ENCODE measurements at regions not wholly inside any gene's neighbourhood (a gene's known extent, or its start where the extent isn't known, plus 50 kb on each side); places are given as distances from the start of the nearest gene placed in this dataset.
A peak's percentile ranks its signal among the peaks of the same experiment; 100 is the strongest.
"Not testable (repeated sequence)": the region's sequence is repeated elsewhere in the genome, so short reads cannot be mapped to it uniquely, and the experiment has no call there.

DNA sequence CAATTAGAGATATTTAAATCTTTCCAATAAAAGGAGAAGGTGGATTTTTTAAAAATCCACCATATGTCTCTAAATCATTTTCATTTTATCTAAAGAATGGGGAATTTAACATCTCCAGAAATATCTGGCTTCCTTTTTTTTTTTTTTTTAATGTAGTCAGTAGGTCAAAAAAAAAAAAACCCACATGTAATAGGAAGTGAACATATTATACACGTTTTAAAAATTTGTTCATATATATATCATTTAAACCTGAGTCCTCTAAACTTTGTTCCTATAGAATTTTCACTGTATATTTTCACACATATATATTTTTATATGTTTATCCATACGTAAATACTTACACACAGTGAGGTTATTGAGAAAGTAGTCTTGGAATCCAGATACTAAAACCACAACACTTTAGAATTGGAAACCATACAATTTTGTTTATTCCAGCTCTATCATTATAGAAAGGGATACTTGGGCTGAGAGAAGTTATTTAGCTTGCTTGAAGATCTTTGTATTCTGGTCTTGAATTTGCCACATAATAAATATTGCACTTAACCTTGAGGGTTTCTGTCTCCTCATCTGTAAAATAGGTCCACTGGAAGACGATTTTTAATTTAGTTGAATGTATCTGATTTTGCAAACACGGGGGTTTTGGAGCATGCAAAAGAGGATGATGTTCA is 62.1 kb upstream of the ZNF217 start:
- H3K27me3 Mint-ChIP-seq, result no peaks in the 10 kb centered on the region
- no peaks in the 10 kb centered on the region for H3K9me3 Mint-ChIP-seq
- peaks cover 79% of the 10 kb centered on the region for H3K4me1 Mint-ChIP-seq
- DNase-seq, result no peak
- CTCF ChIA-PET, result interaction anchor here (1.8 to 1.9 kb wide), 2 partner anchors 60 to 284 kb away, joined by 3 to 4 read pairs; no protein-coding TSS in a partner anchor
- no peak overlapping the region for H3K4me3 Mint-ChIP-seq
- peaks cover 2% of the 10 kb centered on the region for H3K36me3 Mint-ChIP-seq
- no peak overlapping the region for H3K27ac Mint-ChIP-seq

DNA sequence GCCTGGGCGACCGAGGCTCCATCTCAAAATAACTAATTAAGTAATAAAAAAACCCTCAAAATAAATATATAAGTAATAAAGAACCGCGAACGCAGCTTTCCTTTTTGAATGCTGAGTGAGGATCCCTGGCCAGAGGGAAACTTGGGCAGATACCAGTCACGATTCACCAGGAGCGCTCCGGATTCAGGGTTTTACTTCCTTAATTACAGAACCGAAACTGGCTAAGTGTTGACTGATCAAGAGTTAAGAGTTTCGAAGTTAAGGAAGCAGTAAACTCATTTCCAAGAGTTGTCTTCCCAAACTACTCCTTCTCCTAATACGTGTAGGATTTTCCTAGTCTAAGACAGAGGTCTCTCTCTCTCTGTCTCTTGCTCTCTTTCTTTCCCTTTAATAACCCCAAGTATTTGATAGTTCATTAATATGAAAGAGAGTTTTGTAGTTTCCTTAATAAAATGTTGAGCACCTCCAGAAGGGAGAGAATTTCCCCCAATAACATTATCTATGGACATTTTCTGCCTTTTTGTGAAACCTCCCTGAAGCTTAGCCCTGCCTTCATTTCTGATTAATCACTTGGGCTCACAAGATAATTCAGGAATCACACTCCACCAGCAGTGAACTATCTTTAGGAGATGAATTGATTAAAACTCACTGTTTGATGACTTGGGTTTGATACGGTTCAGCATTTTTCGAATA is 61.4 kb upstream of the ZNF217 start:
- H3K27me3 Mint-ChIP-seq, result no peaks in the 10 kb centered on the region
- no peak overlapping the region for H3K27ac Mint-ChIP-seq
- no peak for DNase-seq
- H3K9me3 Mint-ChIP-seq, result no peaks in the 10 kb centered on the region
- CTCF ChIA-PET, result interaction anchor here (1.0 to 1.9 kb wide), 3 partner anchors 15 to 284 kb away, joined by 3 to 4 read pairs (median 3); no protein-coding TSS in a partner anchor
- H3K36me3 Mint-ChIP-seq, result peaks cover 2% of the 10 kb centered on the region
- peaks cover 72% of the 10 kb centered on the region for H3K4me1 Mint-ChIP-seq
- peak overlapping the region; percentile 15 for H3K4me3 Mint-ChIP-seq

DNA sequence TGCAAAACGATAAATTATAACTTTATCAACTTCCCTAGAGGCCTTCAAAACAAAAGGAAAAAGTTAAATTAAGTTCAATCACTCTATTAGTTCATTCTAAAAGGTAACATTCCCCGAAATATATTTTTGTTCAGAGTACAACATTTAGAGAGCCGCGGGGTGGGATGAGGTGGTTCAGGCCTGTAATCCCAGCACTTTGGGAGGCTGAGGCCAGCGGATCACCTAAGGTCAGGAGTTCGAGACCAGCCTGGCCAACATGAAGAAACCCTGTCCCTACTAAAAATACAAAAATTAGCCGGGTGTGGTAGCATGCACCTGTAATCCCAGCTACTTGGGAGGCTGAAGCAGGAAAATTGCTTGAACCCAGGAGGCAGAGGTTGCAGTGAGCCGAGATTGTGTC is 60.9 kb upstream of the ZNF217 start:
- not testable (repeated sequence) for H3K9me3 Mint-ChIP-seq, H3K36me3 Mint-ChIP-seq, H3K27ac Mint-ChIP-seq, H3K4me3 Mint-ChIP-seq, H3K27me3 Mint-ChIP-seq, DNase-seq
- CTCF ChIA-PET, result interaction anchor here (1.0 kb wide), 1 partner anchor 15 kb away, joined by 3 read pairs; no protein-coding TSS in a partner anchor
- peaks cover 66% of the 10 kb centered on the region for H3K4me1 Mint-ChIP-seq

DNA sequence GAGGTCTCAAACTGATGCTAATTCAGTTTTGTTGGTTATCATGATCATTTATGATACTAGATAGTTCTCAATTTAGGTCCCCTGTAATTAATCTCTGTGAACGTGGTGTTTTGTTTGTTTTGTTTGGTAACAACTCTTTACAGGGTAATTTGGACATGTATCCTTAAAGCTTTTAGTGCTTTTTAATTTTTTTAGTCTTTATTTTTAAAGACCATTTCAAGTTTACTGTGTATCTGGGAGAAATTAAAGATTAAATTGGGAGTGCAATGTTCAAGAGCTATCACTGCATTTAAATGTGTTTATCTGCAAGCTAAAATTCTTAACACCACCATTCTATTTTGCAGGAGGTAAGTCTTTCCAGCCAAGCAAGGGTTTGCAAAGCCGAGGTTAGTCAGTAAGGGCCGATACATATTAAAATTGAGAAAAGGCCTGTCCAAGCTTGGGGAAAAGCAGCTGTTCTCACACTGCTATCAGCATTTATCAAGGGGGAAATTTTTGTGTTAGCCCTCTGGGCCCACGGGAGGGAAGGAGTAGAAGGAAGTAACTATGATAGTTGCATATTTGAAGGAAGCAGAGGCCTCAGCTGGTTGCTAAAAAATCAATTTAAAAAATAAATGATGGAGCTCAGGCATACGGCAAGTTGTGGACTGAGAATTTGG is 59.3 kb upstream of the ZNF217 start:
- H3K4me1 Mint-ChIP-seq, result peaks cover 53% of the 10 kb centered on the region

DNA sequence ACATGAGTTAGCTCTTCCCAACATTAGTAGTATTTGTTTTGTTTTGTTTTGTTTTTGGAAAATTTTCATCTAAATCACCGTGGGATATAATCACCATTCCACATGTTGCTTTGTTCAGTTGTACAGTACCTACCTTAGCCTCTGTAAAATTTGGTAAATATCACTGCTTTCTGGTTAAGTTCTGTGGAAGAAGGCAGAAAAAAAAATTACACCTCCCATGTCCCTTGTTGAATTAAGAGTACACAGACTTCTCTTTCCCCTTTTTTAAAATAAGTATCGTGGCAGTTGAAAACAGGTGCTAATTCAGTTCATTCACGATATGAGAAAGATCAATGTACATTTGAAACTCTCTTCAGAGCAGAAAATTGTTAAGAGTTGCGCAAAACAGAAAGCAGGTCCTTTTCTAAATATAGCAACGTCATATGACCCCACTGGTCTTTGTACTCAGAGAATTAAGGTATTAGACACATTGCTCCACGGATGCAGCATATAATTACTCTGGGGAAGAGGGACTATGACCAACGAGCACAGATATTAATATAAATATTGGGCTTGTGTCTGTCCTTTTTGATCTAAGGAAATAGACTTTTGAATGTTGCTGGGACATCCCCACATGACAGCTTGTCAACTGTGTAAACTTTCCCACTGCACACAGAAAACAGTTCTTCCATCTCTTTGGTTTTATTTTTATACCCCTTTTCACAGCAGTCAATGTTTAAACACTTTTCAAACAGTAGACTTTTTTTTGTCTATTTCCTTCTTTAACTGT is 58.6 kb upstream of the ZNF217 start:
- Mint-ChIP-seq H3K4me3 (peak overlapping the region; percentile 71), H3K27ac (peak overlapping the region; percentile 99), H3K9me3 (no peaks in the 10 kb centered on the region), H3K27me3 (no peaks in the 10 kb centered on the region), H3K36me3 (no peaks in the 10 kb centered on the region), H3K4me1 (peaks cover 46% of the 10 kb centered on the region)
- no peak for DNase-seq
- CTCF ChIA-PET, result interaction anchor here (1.3 kb wide), 1 partner anchor 10 kb away, joined by 4 read pairs; no protein-coding TSS in a partner anchor

More for the DNA sequence above, 59.3 kb upstream of the ZNF217 start:
- peak overlapping the region; percentile 99 for H3K27ac Mint-ChIP-seq
- H3K9me3 Mint-ChIP-seq, result no peaks in the 10 kb centered on the region
- no peak for DNase-seq
- CTCF ChIA-PET, result no interaction called here
- peaks cover 2% of the 10 kb centered on the region for H3K36me3 Mint-ChIP-seq
- H3K27me3 Mint-ChIP-seq, result no peaks in the 10 kb centered on the region
- H3K4me3 Mint-ChIP-seq, result peak overlapping the region; percentile 71

DNA sequence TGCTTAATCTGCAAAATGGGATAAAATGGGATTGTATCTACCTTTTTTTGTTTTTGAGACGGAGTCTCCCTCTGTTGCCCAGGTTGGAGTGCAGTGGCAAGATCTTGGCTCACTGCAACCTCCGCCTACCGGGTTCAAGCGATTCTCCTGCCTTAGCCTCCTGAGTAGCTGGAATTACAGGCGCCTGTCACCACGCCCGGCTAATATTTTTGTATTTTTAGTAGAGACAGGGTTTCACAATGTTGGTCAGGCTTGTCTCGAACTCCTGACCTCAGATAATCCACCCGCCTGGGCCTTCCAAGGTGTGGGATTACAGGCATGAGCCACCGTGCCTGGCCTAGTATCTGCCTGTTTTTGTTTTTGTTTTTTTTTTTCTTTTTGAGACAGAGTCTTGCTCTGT is 55.9 kb upstream of the ZNF217 start:
- H3K27me3 Mint-ChIP-seq, DNase-seq, H3K4me3 Mint-ChIP-seq, H3K36me3 Mint-ChIP-seq, CTCF ChIA-PET, H3K9me3 Mint-ChIP-seq, H3K27ac Mint-ChIP-seq: not testable (repeated sequence)
- peaks cover 34% of the 10 kb centered on the region for H3K4me1 Mint-ChIP-seq

DNA sequence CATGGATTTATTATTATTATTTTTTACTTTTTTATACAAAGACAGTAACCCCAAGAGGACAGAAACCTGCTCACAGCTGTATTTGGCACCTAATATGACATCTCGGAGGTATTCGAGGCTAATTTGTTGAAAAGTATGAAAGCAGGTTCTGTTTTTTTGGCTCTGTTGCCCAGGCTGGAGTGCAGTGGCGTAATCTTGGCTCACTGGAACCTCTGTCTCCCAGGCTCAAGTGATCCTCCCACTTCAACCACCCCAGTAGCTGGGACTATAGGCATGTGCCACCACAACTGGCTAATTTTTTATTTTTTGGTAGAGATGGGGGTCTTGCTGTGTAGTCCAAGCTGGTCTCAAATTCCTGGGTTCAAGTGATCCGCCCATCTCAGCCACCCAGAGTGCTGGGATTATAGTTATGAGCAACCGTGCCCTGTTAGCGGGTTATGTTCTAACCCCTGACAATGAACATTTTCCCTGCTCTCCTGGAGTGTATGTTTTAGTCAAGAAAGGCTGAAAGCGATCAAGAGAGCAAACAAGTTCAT is 53.7 kb upstream of the ZNF217 start:
- Mint-ChIP-seq H3K4me3 (no peak overlapping the region), H3K9me3 (no peaks in the 10 kb centered on the region), H3K36me3 (no peaks in the 10 kb centered on the region), H3K27me3 (no peaks in the 10 kb centered on the region), H3K4me1 (peaks cover 37% of the 10 kb centered on the region), H3K27ac (no peak overlapping the region)
- CTCF ChIA-PET, result interaction anchor here (1.5 kb wide), 1 partner anchor 67 kb away, joined by 4 read pairs; no protein-coding TSS in a partner anchor
- DNase-seq, result no peak

DNA sequence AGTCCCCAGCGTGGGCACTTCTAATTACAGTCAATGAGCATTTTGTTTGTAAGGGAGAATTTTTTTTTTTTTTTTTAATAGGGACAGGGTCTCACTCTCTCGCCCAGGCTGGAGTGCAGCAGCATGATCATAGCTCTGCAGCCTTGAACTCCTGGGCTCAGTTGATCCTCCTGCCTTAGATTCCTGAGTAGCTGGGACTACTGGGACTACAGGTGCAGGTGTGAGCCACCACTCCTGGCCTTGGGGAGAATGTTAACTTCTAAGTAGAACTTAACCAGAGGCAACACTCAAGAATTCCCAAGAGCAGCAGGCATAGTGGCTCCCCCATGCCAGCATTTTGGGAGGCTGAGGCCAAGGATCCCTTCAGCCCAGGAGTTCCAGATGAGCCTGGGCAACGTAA is 52.9 kb upstream of the ZNF217 start:
- Mint-ChIP-seq H3K4me3 (no peak overlapping the region), H3K27ac (no peak overlapping the region), H3K9me3 (no peaks in the 10 kb centered on the region), H3K27me3 (no peaks in the 10 kb centered on the region), H3K4me1 (peaks cover 37% of the 10 kb centered on the region), H3K36me3 (no peaks in the 10 kb centered on the region)
- CTCF ChIA-PET, result interaction anchor here (1.5 kb wide), 2 partner anchors 62 to 67 kb away, joined by 3 to 4 read pairs; no protein-coding TSS in a partner anchor
- DNase-seq, result no peak

DNA sequence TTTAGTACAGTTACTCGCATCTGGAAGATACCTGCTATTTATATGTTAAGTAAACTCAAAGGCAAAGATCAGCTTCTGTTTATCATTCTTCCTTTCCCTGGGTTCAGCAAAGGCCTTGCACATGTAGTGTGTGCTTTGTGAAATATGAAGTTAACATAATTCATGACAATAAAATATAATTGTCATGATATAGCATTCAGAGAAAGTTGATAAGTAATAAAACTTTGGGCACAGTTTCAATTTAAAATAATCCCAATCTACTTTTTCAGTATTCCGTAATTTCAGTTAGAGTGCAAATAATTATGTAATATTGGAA is 51.9 kb upstream of the ZNF217 start:
- no peaks in the 10 kb centered on the region for H3K9me3 Mint-ChIP-seq
- no peak overlapping the region for H3K4me3 Mint-ChIP-seq
- DNase-seq, result no peak
- peaks cover 46% of the 10 kb centered on the region for H3K4me1 Mint-ChIP-seq
- CTCF ChIA-PET, result interaction anchor here (1.5 kb wide), 1 partner anchor 63 kb away, joined by 3 read pairs; no protein-coding TSS in a partner anchor
- no peak overlapping the region for H3K27ac Mint-ChIP-seq
- no peaks in the 10 kb centered on the region for H3K27me3 Mint-ChIP-seq
- no peaks in the 10 kb centered on the region for H3K36me3 Mint-ChIP-seq

DNA sequence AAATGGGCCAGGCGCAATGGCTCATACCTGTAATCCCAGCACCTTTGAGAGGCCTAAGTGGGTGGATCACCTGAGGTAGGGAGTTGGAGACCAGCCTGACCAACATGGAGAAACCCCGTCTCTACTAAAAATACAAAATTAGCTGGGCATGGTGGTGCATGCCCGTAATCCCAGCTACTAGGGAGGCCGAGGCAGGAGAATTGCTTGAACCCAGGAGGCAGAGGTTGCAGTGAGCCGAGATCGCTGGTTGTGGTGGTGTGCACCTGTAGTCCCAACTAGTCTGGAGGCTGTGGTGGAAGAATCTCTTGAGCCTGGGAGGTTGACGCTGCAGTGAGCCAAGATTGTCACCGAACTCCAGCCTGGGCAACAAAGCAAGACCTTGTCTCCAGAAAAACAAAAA is 50.5 kb upstream of the ZNF217 start:
- not testable (repeated sequence) for H3K27me3 Mint-ChIP-seq, H3K9me3 Mint-ChIP-seq, H3K36me3 Mint-ChIP-seq, DNase-seq, H3K4me3 Mint-ChIP-seq
- Mint-ChIP-seq H3K4me1 (peaks cover 55% of the 10 kb centered on the region), H3K27ac (peak overlapping the region; percentile 95)
- CTCF ChIA-PET, result interaction anchor here (1.5 to 2.2 kb wide), 3 partner anchors 17 to 272 kb away, joined by 3 to 9 read pairs (median 9); no protein-coding TSS in a partner anchor

Data from activated naive CD4-positive, alpha-beta T cell treated with anti-CD3 and anti-CD28 coated beads, Interleukin-2, amount 10 ng/mL, durations not matched to agents 7 days and 5 days (primary cell).